Neural progenitor cell (in vitro differentiated cells): ENCODE measurements at regions not wholly inside any gene's neighbourhood (a gene's known extent, or its start where the extent isn't known, plus 50 kb on each side); places are given as distances from the start of the nearest gene placed in this dataset.
"Not testable (repeated sequence)": the region's sequence is repeated elsewhere in the genome, so short reads cannot be mapped to it uniquely, and the experiment has no call there.

Source experiments
- DNase-seq: peaks from one replicate; pipeline ENCODE4 v3.0.0-alpha.2; 2016; ENCODE audit warnings: low spot score
- H2AFZ ChIP-seq: fragments of 200-600 bp; sonication (generic); replicated peaks from 2 replicates; pipeline ENCODE4 v1.6.1; 2016; ENCODE audit warnings: antibody characterized with exemption
- H3F3A ChIP-seq: fragments of 200-600 bp; sonication (generic); 2 replicates; pipeline ENCODE4 v1.6.1; 2016; ENCODE audit warnings: antibody characterized with exemption, low read depth
- H3K27ac ChIP-seq: fragments of 200-600 bp; sonication (generic); 2 replicates; pipeline ENCODE4 v1.5.1; 2016; ENCODE audit warnings: mild to moderate bottlenecking
- H3K27me3 ChIP-seq: fragments of 200-600 bp; sonication (generic); 2 replicates; pipeline ENCODE4 v1.6.1; 2016; ENCODE audit warnings: mild to moderate bottlenecking, moderate library complexity
- H3K36me3 ChIP-seq: fragments of 200-600 bp; sonication (generic); 2 replicates; pipeline ENCODE4 v1.5.1; 2016
- H3K4me1 ChIP-seq: fragments of 200-600 bp; sonication (generic); 2 replicates; pipeline ENCODE4 v1.6.1; 2016; ENCODE audit warnings: mixed run types
- H3K4me2 ChIP-seq: fragments of 200-600 bp; sonication (generic); 2 replicates; pipeline ENCODE4 v1.6.1; 2016
- H3K4me3 ChIP-seq: fragments of 200-600 bp; sonication (generic); 2 replicates; pipeline ENCODE4 v1.5.1; 2016
- H3K79me2 ChIP-seq: fragments of 200-600 bp; sonication (generic); 2 replicates; pipeline ENCODE4 v1.6.1; 2016; ENCODE audit warnings: low read depth
- H3K9ac ChIP-seq: fragments of 200-600 bp; sonication (generic); 2 replicates; pipeline ENCODE4 v1.6.1; 2016
- H3K9me3 ChIP-seq: fragments of 200-600 bp; sonication (generic); 2 replicates; pipeline ENCODE4 v1.5.1; 2016; ENCODE audit warnings: low read depth
- H4K20me1 ChIP-seq: fragments of 200-600 bp; sonication (generic); 2 replicates; pipeline ENCODE4 v1.6.1; 2016; ENCODE audit warnings: low read depth
- H3K27ac Mint-ChIP-seq: 3 replicates; pipeline ENCODE4 v1.8.0; 2021; ENCODE audit warnings: mixed read lengths
- H3K27me3 Mint-ChIP-seq: 2 replicates; pipeline ENCODE4 v1.8.0; 2022; ENCODE audit warnings: low read depth, mild to moderate bottlenecking, inconsistent platforms, moderate library complexity, mixed read lengths; ENCODE audit not compliant: insufficient read depth
- H3K36me3 Mint-ChIP-seq: 3 replicates; pipeline ENCODE4 v1.8.0; 2021; ENCODE audit warnings: mixed read lengths
- H3K4me1 Mint-ChIP-seq: 3 replicates; pipeline ENCODE4 v1.8.0; 2021; ENCODE audit warnings: mixed read lengths
- H3K4me3 Mint-ChIP-seq: 3 replicates; pipeline ENCODE4 v1.8.0; 2021; ENCODE audit warnings: mild to moderate bottlenecking, moderate library complexity, mixed read lengths
- H3K9me3 Mint-ChIP-seq: 3 replicates; pipeline ENCODE4 v1.8.0; 2020; ENCODE audit warnings: mixed read lengths
- EZH2 ChIP-seq: fragments of 200-600 bp; sonication (generic); IDR thresholded peaks from 2 replicates; pipeline ENCODE4 v1.6.1; 2017; ENCODE audit warnings: antibody characterized with exemption, mild to moderate bottlenecking, moderate library complexity
- EZH2phosphoT487 ChIP-seq: fragments of 200-600 bp; sonication (generic); IDR thresholded peaks from 2 replicates; pipeline ENCODE4 v1.6.1; 2017; ENCODE audit warnings: antibody characterized with exemption
- TF ChIP-seq, protein P1 (sequence below): fragments of 200-600 bp; sonication (generic); IDR thresholded peaks from 2 replicates; pipeline ENCODE4 v1.5.1; 2017; ENCODE audit warnings: antibody characterized with exemption, mild to moderate bottlenecking

- no peaks in the 10 kb centered on the region for H4K20me1 ChIP-seq
Observed at GRCh38 chr16:87152221-87152755, 164.9 kb downstream of the C16orf95 start.

GRCh38 chr16:87153326-87153725 lies 163.9 kb downstream of the C16orf95 start:
- no peak overlapping the region for H3K27ac ChIP-seq
- Mint-ChIP-seq H3K4me1 (peaks cover 3% of the 10 kb centered on the region), H3K27me3 (peaks cover 6% of the 10 kb centered on the region), H3K27ac (no peak overlapping the region), H3K9me3 (peaks cover 5% of the 10 kb centered on the region), H3K36me3 (no peaks in the 10 kb centered on the region), H3K4me3 (no peak overlapping the region)
- H4K20me1 ChIP-seq = no peaks in the 10 kb centered on the region
- H3K4me3 ChIP-seq = no peak overlapping the region
- H3K9ac ChIP-seq = no peak overlapping the region
- no peak for TF ChIP-seq EZH2phosphoT487
- TF ChIP-seq, protein P1, sequence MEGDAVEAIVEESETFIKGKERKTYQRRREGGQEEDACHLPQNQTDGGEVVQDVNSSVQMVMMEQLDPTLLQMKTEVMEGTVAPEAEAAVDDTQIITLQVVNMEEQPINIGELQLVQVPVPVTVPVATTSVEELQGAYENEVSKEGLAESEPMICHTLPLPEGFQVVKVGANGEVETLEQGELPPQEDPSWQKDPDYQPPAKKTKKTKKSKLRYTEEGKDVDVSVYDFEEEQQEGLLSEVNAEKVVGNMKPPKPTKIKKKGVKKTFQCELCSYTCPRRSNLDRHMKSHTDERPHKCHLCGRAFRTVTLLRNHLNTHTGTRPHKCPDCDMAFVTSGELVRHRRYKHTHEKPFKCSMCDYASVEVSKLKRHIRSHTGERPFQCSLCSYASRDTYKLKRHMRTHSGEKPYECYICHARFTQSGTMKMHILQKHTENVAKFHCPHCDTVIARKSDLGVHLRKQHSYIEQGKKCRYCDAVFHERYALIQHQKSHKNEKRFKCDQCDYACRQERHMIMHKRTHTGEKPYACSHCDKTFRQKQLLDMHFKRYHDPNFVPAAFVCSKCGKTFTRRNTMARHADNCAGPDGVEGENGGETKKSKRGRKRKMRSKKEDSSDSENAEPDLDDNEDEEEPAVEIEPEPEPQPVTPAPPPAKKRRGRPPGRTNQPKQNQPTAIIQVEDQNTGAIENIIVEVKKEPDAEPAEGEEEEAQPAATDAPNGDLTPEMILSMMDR = no peak
- no peak for TF ChIP-seq EZH2
- H3K9me3 ChIP-seq = no peaks in the 10 kb centered on the region
- no peak for DNase-seq
- H3F3A ChIP-seq = no peaks in the 10 kb centered on the region
- H3K4me1 ChIP-seq = no peaks in the 10 kb centered on the region
- H3K27me3 ChIP-seq = no peaks in the 10 kb centered on the region
- H3K79me2 ChIP-seq = no peaks in the 10 kb centered on the region
- no peak overlapping the region for H2AFZ ChIP-seq
- H3K4me2 ChIP-seq = no peak overlapping the region
- H3K36me3 ChIP-seq = no peaks in the 10 kb centered on the region

More at GRCh38 chr16:87152221-87152755, 164.9 kb downstream of the C16orf95 start:
- Histone ChIP-seq H3K4me1 (no peaks in the 10 kb centered on the region), H3K27me3 (no peaks in the 10 kb centered on the region), H3K27ac (no peak overlapping the region), H3K9me3 (no peaks in the 10 kb centered on the region), H3K4me3 (no peak overlapping the region), H3K4me2 (no peak overlapping the region), H3K79me2 (no peaks in the 10 kb centered on the region), H3K36me3 (no peaks in the 10 kb centered on the region), H2AFZ (no peak overlapping the region), H3F3A (no peaks in the 10 kb centered on the region), H3K9ac (no peak overlapping the region)
- TF ChIP-seq, protein P1 = no peak
- Mint-ChIP-seq H3K4me3 (no peak overlapping the region), H3K27ac (peak overlapping the region; percentile 63), H3K9me3 (peaks cover 5% of the 10 kb centered on the region), H3K4me1 (peaks cover 3% of the 10 kb centered on the region), H3K27me3 (peaks cover 6% of the 10 kb centered on the region), H3K36me3 (no peaks in the 10 kb centered on the region)
- no peak for DNase-seq

DNA sequence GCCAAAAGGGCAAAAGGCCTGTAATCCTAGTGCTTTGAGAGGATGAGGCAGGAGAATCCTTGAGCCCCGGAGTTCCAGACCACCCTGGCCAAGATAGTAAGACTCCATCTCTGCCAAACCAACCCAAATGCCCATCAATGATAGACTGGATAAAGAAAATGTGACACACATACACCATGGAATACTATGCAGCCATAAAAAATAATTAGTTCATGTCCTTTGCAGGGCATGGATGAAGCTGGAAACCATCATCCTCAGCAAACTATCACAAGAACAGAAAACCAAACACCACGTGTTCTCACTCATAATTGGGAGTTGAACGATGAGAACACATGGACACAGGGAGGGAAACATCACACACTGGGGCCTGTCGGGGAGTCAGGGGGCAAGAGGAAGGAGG lies 161.9 kb downstream of the C16orf95 start:
- H3K36me3 Mint-ChIP-seq, H3K9ac ChIP-seq, H3K9me3 ChIP-seq, H3K79me2 ChIP-seq, H3K27me3 ChIP-seq, H3K4me3 Mint-ChIP-seq, H3K4me2 ChIP-seq, H3K4me1 ChIP-seq, H3K4me3 ChIP-seq, H3K4me1 Mint-ChIP-seq, H3F3A ChIP-seq, H3K27ac Mint-ChIP-seq, H3K36me3 ChIP-seq, H3K9me3 Mint-ChIP-seq, H3K27me3 Mint-ChIP-seq, H4K20me1 ChIP-seq, H3K27ac ChIP-seq, DNase-seq, H2AFZ ChIP-seq: not testable (repeated sequence)

DNA sequence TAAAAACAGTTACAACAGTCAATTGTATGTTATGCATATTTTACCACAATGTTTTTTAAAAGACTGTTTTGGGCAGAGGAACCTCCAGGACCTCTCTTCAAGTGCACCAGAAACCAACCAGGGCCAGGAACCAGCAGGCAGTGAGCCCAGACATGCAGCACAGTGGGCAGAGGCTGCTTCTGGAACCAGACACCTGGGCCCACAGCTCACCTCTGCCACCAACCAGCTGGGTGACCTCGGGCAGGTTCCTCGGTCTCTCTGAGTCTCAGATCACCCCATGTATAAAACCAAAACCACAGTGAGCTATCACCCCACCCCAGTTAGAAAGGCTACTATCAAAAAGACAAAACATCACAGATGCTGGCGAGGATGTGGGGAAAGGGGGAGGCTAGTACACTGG lies 161.0 kb downstream of the C16orf95 start:
- no peak overlapping the region for H3K4me2 ChIP-seq
- H3K27ac Mint-ChIP-seq = no peak overlapping the region
- no peaks in the 10 kb centered on the region for H4K20me1 ChIP-seq
- H3K27me3 ChIP-seq = no peaks in the 10 kb centered on the region
- H3K4me1 ChIP-seq = no peaks in the 10 kb centered on the region
- peaks cover 11% of the 10 kb centered on the region for H3K4me1 Mint-ChIP-seq
- H3K4me3 ChIP-seq = no peak overlapping the region
- no peaks in the 10 kb centered on the region for H3K36me3 ChIP-seq
- H3K9ac ChIP-seq = no peak overlapping the region
- TF ChIP-seq, protein P1 = no peak
- TF ChIP-seq EZH2 (no peak), EZH2phosphoT487 (no peak)
- H3K9me3 Mint-ChIP-seq = peaks cover 2% of the 10 kb centered on the region
- H3F3A ChIP-seq = no peaks in the 10 kb centered on the region
- no peak overlapping the region for H3K4me3 Mint-ChIP-seq
- H3K79me2 ChIP-seq = no peaks in the 10 kb centered on the region
- DNase-seq = no peak
- no peaks in the 10 kb centered on the region for H3K9me3 ChIP-seq
- peaks cover 8% of the 10 kb centered on the region for H3K27me3 Mint-ChIP-seq
- H3K36me3 Mint-ChIP-seq = no peaks in the 10 kb centered on the region
- H3K27ac ChIP-seq = no peak overlapping the region
- H2AFZ ChIP-seq = no peak overlapping the region
